Gastroesophageal sphincter (tissue), 4 donors: ENCODE measurements at regions not wholly inside any gene's neighbourhood (a gene's known extent, or its start where the extent isn't known, plus 50 kb on each side); places are given as distances from the start of the nearest gene placed in this dataset.

ENCODE experiments used
- ATAC-seq: fragments of 150-250 bp; one replicate; pipeline ENCODE4 v1.9.1; 2016; ENCODE audit warnings: mild to moderate bottlenecking, moderate library complexity
- H3K27ac ChIP-seq, 4 donors: fragments of 200-600 bp; sonication (generic) in 3 of 4; 1 replicate in 3 of 4; 2 replicates in 1 of 4; pipeline ENCODE4 v1.5.1; 2016 to 2019
- H3K27me3 ChIP-seq: fragments of 200-600 bp; sonication (generic); one replicate; pipeline ENCODE4 v1.5.1; 2019
- H3K36me3 ChIP-seq, 2 donors: fragments of 200-600 bp; sonication (generic); one replicate each; pipeline ENCODE4 v1.5.1; 2019; ENCODE audit warnings: control low read depth in 1 of 2
- H3K4me1 ChIP-seq, 3 donors: fragments of 200-600 bp; sonication (generic); 1 replicate in 2 of 3; 2 replicates in 1 of 3; pipeline ENCODE4 v1.5.1; 2016 to 2019; ENCODE audit warnings: control low read depth in 2 of 3
- H3K4me3 ChIP-seq, 2 donors: fragments of 200-600 bp; sonication (generic); one replicate each; pipeline ENCODE4 v1.5.1; 2019; ENCODE audit warnings: mild to moderate bottlenecking in 1 of 2, moderate library complexity in 1 of 2
- H3K9me3 ChIP-seq, 3 donors: fragments of 200-600 bp; sonication (generic); one replicate each; pipeline ENCODE4 v1.5.1; 2017 to 2019; ENCODE audit warnings: control low read depth in 2 of 3
- CTCF ChIP-seq, 4 experiments: fragments of 200-600 bp in 2 of 4; fragments of 450-650 bp in 2 of 4; sonication (generic) in 1 of 4; IDR thresholded peaks; one replicate each; pipeline ENCODE4 v1.5.1; 2017 to 2019; ENCODE audit warnings: antibody characterized with exemption in 4 of 4, mild to moderate bottlenecking in 2 of 4, moderate library complexity in 2 of 4
- EP300 ChIP-seq: sonication (generic); formaldehyde crosslinking; IDR thresholded peaks from one replicate; pipeline ENCODE4 v1.6.1; 2017; ENCODE audit warnings: antibody characterized with exemption, mild to moderate bottlenecking
- POLR2A ChIP-seq, 2 donors: fragments of 450-650 bp; IDR thresholded peaks; one replicate each; pipeline ENCODE4 v1.6.1; 2017; ENCODE audit warnings: antibody characterized with exemption in 2 of 2, mild to moderate bottlenecking in 2 of 2, moderate library complexity in 1 of 2
- POLR2AphosphoS5 ChIP-seq: sonication (generic); formaldehyde crosslinking; IDR thresholded peaks from one replicate; pipeline ENCODE4 v1.6.1; 2017; ENCODE audit warnings: antibody characterized with exemption
- WGBS, 2 donors: methylation state at CpG; one replicate each; pipeline ENCODE4 v1.1.5; 2018; ENCODE audit warnings: low coverage in 1 of 2; 5-methylcytosine and 5-hydroxymethylcytosine counted together

GRCh38 chr20:40945189-40945588 is 83.4 kb upstream of the TOP1 start:
- 85 to 87% methylated on average over 4 to 5 of the region's 5 CpGs for WGBS, 2 donors
- H3K27me3 ChIP-seq, result peaks cover 14% of the 10 kb centered on the region
- no peak for ATAC-seq
- TF ChIP-seq POLR2A (IDR thresholded peaks at IDR 0.05), result no peak
- TF ChIP-seq POLR2AphosphoS5, result no peak
- no peak for TF ChIP-seq EP300
- no peak for TF ChIP-seq CTCF (IDR thresholded peaks at IDR 0.05)
- no peaks in the 10 kb centered on the region for H3K36me3 ChIP-seq
- H3K27ac ChIP-seq, result no peak overlapping the region
- H3K4me3 ChIP-seq, result no peak overlapping the region
- no peaks in the 10 kb centered on the region for H3K4me1 ChIP-seq
- no peaks in the 10 kb centered on the region for H3K9me3 ChIP-seq

GRCh38 chr20:40945754-40946450 is 82.7 kb upstream of the TOP1 start:
- no peaks in the 10 kb centered on the region for H3K36me3 ChIP-seq
- no peak for ATAC-seq
- H3K4me3 ChIP-seq, result no peak overlapping the region
- no peaks in the 10 kb centered on the region for H3K4me1 ChIP-seq
- TF ChIP-seq POLR2A (IDR thresholded peaks at IDR 0.05), result no peak
- peak in 3 of 4 experiments; percentile 14 to 56 (median 18) for TF ChIP-seq CTCF (IDR thresholded peaks at IDR 0.05)
- H3K9me3 ChIP-seq, result no peaks in the 10 kb centered on the region
- WGBS, 2 donors, result 33 to 50% methylated on average over 2 to 5 of the region's 12 CpGs
- peaks cover 21% of the 10 kb centered on the region for H3K27me3 ChIP-seq
- no peak overlapping the region for H3K27ac ChIP-seq

DNA sequence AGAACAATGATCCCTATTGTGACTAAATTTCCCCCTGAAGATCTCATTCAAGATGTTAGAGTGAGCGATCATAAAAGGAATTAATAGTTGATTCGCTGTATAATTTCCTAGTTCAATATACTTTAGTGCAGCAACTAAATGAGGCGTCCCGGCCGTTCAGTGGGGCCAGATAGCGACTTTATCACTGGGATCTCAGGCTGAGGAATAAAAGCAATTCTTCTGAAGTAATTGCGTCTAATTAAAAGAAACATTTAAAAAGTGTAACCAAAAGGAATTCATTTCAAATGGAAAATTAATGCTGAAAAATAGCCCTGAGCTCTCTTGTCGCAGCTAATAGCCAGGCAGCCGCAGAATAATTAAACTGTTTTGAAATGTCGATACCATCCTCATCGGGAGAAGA is 82.2 kb upstream of the TOP1 start:
- Histone ChIP-seq H3K27ac (no peak overlapping the region), H3K36me3 (no peaks in the 10 kb centered on the region), H3K4me3 (no peak overlapping the region), H3K9me3 (no peaks in the 10 kb centered on the region), H3K4me1 (no peaks in the 10 kb centered on the region), H3K27me3 (peaks cover 27% of the 10 kb centered on the region)
- TF ChIP-seq POLR2A (IDR thresholded peaks at IDR 0.05) (no peak), CTCF (IDR thresholded peaks at IDR 0.05) (no peak), EP300 (no peak), POLR2AphosphoS5 (no peak)
- WGBS, 2 donors, result 79 to 94% methylated on average over 4 to 10 of the region's 11 CpGs
- no peak for ATAC-seq

- Histone ChIP-seq H3K9me3 (peaks cover 0 to under 1% (median 0%) of the 10 kb centered on the region in 3 donors), H3K27ac (no peak overlapping the region), H3K27me3 (peaks cover 33% of the 10 kb centered on the region), H3K4me3 (no peak overlapping the region), H3K36me3 (no peaks in the 10 kb centered on the region), H3K4me1 (no peaks in the 10 kb centered on the region)
- TF ChIP-seq EP300 (no peak), POLR2A (IDR thresholded peaks at IDR 0.05) (no peak), CTCF (IDR thresholded peaks at IDR 0.05) (no peak), POLR2AphosphoS5 (no peak)
- no peak for ATAC-seq
- 72 to 84% methylated on average over 7 to 8 of the region's 8 CpGs for WGBS, 2 donors
Observed at GRCh38 chr20:40948465-40949267, 80.0 kb upstream of the TOP1 start.

GRCh38 chr20:40949346-40949745 is 79.3 kb upstream of the TOP1 start:
- TF ChIP-seq EP300 (no peak), CTCF (IDR thresholded peaks at IDR 0.05) (no peak), POLR2AphosphoS5 (no peak), POLR2A (IDR thresholded peaks at IDR 0.05) (no peak)
- WGBS, 2 donors, result 85 to 100% methylated on average over 1 to 2 of the region's 2 CpGs
- Histone ChIP-seq H3K4me3 (no peak overlapping the region), H3K27me3 (peaks cover 40% of the 10 kb centered on the region), H3K9me3 (peaks cover 0 to 6% (median 0%) of the 10 kb centered on the region in 3 donors), H3K4me1 (no peaks in the 10 kb centered on the region), H3K36me3 (no peaks in the 10 kb centered on the region), H3K27ac (no peak overlapping the region)
- ATAC-seq, result no peak
